GM18505 (cell line): ENCODE measurements at regions not wholly inside any gene's neighbourhood (a gene's known extent, or its start where the extent isn't known, plus 50 kb on each side); places are given as distances from the start of the nearest gene placed in this dataset.

ENCODE experiments used
- ATAC-seq: cut with Tn5 transposase; IDR thresholded peaks from one replicate; pipeline ENCODE4 v1.9.1; 2021; ENCODE audit not compliant: unreplicated experiment
- POLR2A ChIP-seq: IDR thresholded peaks from 4 replicates; pipeline ENCODE4 v1.6.1; 2011; ENCODE audit warnings: borderline replicate concordance; ENCODE audit not compliant: insufficient read depth, insufficient read length; ENCODE audit errors: extremely low read depth

- peak; percentile 6 for ATAC-seq
- TF ChIP-seq POLR2A, result no peak
Observed at GRCh38 chr4:38504396-38504715, 159.6 kb upstream of the KLF3 start.

- ATAC-seq, result peak; percentile 66
- no peak for TF ChIP-seq POLR2A
Observed at GRCh38 chr4:38509551-38509950, 154.4 kb upstream of the KLF3 start.

- no peak for ATAC-seq
- TF ChIP-seq POLR2A, result no peak
Observed at GRCh38 chr4:38510201-38510600, 153.8 kb upstream of the KLF3 start.

GRCh38 chr4:38511702-38512101 is 152.3 kb upstream of the KLF3 start:
- no peak for TF ChIP-seq POLR2A
- ATAC-seq, result no peak

- no peak for TF ChIP-seq POLR2A
- no peak for ATAC-seq
Observed at GRCh38 chr4:38512840-38513239, 151.2 kb upstream of the KLF3 start.

- no peak for TF ChIP-seq POLR2A
- no peak for ATAC-seq
Observed at GRCh38 chr4:38514465-38515146, 149.4 kb upstream of the KLF3 start.

GRCh38 chr4:38516190-38516589 is 147.8 kb upstream of the KLF3 start:
- no peak for TF ChIP-seq POLR2A
- ATAC-seq, result no peak

- no peak for ATAC-seq
- no peak for TF ChIP-seq POLR2A
Observed at GRCh38 chr4:38519666-38520065, 144.3 kb upstream of the KLF3 start.

- no peak for TF ChIP-seq POLR2A
- ATAC-seq, result no peak
Observed at GRCh38 chr4:38523054-38523453, 140.9 kb upstream of the KLF3 start.

GRCh38 chr4:38523524-38524448 is 140.2 kb upstream of the KLF3 start:
- ATAC-seq, result peak; percentile 95
- TF ChIP-seq POLR2A, result no peak

GRCh38 chr4:38526412-38526811 is 137.6 kb upstream of the KLF3 start:
- no peak for ATAC-seq
- TF ChIP-seq POLR2A, result no peak

- peak; percentile 69 for TF ChIP-seq POLR2A
- ATAC-seq, result peak; percentile 77
Observed at GRCh38 chr4:38529189-38530115, 134.5 kb upstream of the KLF3 start.

GRCh38 chr4:38530486-38530885 is 133.5 kb upstream of the KLF3 start:
- ATAC-seq, result no peak
- TF ChIP-seq POLR2A, result no peak
